ENCODE measurements at regions not wholly inside any gene's neighbourhood (a gene's known extent, or its start where the extent isn't known, plus 50 kb on each side); places are given as distances from the start of the nearest gene placed in this dataset.
"Not testable (repeated sequence)": the region's sequence is repeated elsewhere in the genome, so short reads cannot be mapped to it uniquely, and the experiment has no call there.

GRCh38 chr2:122041455-122041854 is 286.0 kb downstream of the TSN start:
- DNase-seq (ENCODE audit: low read depth): no peak
- TF ChIP-seq, protein P1, sequence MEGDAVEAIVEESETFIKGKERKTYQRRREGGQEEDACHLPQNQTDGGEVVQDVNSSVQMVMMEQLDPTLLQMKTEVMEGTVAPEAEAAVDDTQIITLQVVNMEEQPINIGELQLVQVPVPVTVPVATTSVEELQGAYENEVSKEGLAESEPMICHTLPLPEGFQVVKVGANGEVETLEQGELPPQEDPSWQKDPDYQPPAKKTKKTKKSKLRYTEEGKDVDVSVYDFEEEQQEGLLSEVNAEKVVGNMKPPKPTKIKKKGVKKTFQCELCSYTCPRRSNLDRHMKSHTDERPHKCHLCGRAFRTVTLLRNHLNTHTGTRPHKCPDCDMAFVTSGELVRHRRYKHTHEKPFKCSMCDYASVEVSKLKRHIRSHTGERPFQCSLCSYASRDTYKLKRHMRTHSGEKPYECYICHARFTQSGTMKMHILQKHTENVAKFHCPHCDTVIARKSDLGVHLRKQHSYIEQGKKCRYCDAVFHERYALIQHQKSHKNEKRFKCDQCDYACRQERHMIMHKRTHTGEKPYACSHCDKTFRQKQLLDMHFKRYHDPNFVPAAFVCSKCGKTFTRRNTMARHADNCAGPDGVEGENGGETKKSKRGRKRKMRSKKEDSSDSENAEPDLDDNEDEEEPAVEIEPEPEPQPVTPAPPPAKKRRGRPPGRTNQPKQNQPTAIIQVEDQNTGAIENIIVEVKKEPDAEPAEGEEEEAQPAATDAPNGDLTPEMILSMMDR (IDR thresholded peaks at IDR 0.05; ENCODE audit: insufficient read depth, low read length, poor library complexity, severe bottlenecking): no peak
- Histone ChIP-seq H3K4me3 (ENCODE audit: low read depth, low read length) (no peak overlapping the region), H3K36me3 (ENCODE audit: control insufficient read depth, insufficient read depth, low read length) (no peaks in the 10 kb centered on the region), H3K27me3 (ENCODE audit: control insufficient read depth, insufficient read depth, low read length) (no peaks in the 10 kb centered on the region)

- DNase-seq (ENCODE audit: low read depth); H3K27me3 ChIP-seq (ENCODE audit: control insufficient read depth, insufficient read depth, low read length); H3K4me3 ChIP-seq (ENCODE audit: low read depth, low read length); H3K36me3 ChIP-seq (ENCODE audit: control insufficient read depth, insufficient read depth, low read length): not testable (repeated sequence)
Observed at GRCh38 chr2:122051659-122052058, 296.2 kb downstream of the TSN start.

GRCh38 chr2:122055521-122055931 is 300.1 kb downstream of the TSN start:
- no peak for DNase-seq (ENCODE audit: low read depth)
- Histone ChIP-seq H3K36me3 (ENCODE audit: control insufficient read depth, insufficient read depth, low read length) (no peaks in the 10 kb centered on the region), H3K27me3 (ENCODE audit: control insufficient read depth, insufficient read depth, low read length) (no peaks in the 10 kb centered on the region), H3K4me3 (ENCODE audit: low read depth, low read length) (no peak overlapping the region)
- TF ChIP-seq, protein P1 (IDR thresholded peaks at IDR 0.05; ENCODE audit: insufficient read depth, low read length, poor library complexity, severe bottlenecking): no peak

DNA sequence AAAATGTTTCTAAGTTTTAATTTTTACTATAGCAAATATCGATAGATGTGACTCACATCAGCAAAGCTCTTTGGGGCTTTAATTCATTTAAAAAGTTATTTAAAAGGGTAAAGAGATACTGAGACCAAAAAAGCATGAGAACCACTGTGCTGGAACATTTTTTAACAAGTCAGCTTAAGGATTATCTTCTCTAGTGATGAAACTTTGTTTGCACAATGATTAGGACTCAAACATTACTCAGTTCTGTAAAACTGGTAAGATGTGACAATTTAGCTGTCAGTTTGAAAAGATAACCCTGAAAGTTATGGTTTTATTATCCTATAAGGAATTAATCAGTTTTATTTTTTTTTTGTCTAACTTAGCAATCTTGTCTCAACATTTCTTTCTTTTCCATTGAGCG is 301.4 kb downstream of the TSN start:
- H3K36me3 ChIP-seq (ENCODE audit: control insufficient read depth, insufficient read depth, low read length): no peaks in the 10 kb centered on the region
- no peak for DNase-seq (ENCODE audit: low read depth)
- H3K4me3 ChIP-seq (ENCODE audit: low read depth, low read length): no peak overlapping the region
- no peaks in the 10 kb centered on the region for H3K27me3 ChIP-seq (ENCODE audit: control insufficient read depth, insufficient read depth, low read length)
- TF ChIP-seq, protein P1 (IDR thresholded peaks at IDR 0.05; ENCODE audit: insufficient read depth, low read length, poor library complexity, severe bottlenecking): no peak

GRCh38 chr2:122061206-122061605 is 305.8 kb downstream of the TSN start:
- DNase-seq (ENCODE audit: low read depth): no peak
- Histone ChIP-seq H3K4me3 (ENCODE audit: low read depth, low read length) (no peak overlapping the region), H3K27me3 (ENCODE audit: control insufficient read depth, insufficient read depth, low read length) (no peaks in the 10 kb centered on the region), H3K36me3 (ENCODE audit: control insufficient read depth, insufficient read depth, low read length) (no peaks in the 10 kb centered on the region)
- TF ChIP-seq, protein P1 (IDR thresholded peaks at IDR 0.05; ENCODE audit: insufficient read depth, low read length, poor library complexity, severe bottlenecking): no peak

GRCh38 chr2:122061831-122062230 is 306.4 kb downstream of the TSN start:
- Histone ChIP-seq H3K27me3 (ENCODE audit: control insufficient read depth, insufficient read depth, low read length) (no peaks in the 10 kb centered on the region), H3K36me3 (ENCODE audit: control insufficient read depth, insufficient read depth, low read length) (no peaks in the 10 kb centered on the region), H3K4me3 (ENCODE audit: low read depth, low read length) (no peak overlapping the region)
- no peak for DNase-seq (ENCODE audit: low read depth)
- TF ChIP-seq, protein P1 (IDR thresholded peaks at IDR 0.05; ENCODE audit: insufficient read depth, low read length, poor library complexity, severe bottlenecking): no peak
